Islet of Langerhans (tissue), 1 donor: ENCODE measurements at regions not wholly inside any gene's neighbourhood (a gene's known extent, or its start where the extent isn't known, plus 50 kb on each side); places are given as distances from the start of the nearest gene placed in this dataset.
A peak's percentile ranks its signal among the peaks of the same experiment; 100 is the strongest.
"Not testable (repeated sequence)": the region's sequence is repeated elsewhere in the genome, so short reads cannot be mapped to it uniquely, and the experiment has no call there.

Source experiments
- FAIRE-seq: peaks from one replicate; lab custom pipeline; 2011; peaks lifted over from hg19 to GRCh38; lab: Jason Lieb, UNC

GRCh38 chr14:34381304-34381703 lies 80.7 kb downstream of the SPTSSA start:
- FAIRE-seq = not testable (repeated sequence)

- no peak for FAIRE-seq
Observed at GRCh38 chr14:34380471-34380845, 81.6 kb downstream of the SPTSSA start.

GRCh38 chr14:34379816-34380470 lies 82.1 kb downstream of the SPTSSA start:
- FAIRE-seq = no peak

- no peak for FAIRE-seq
Observed at GRCh38 chr14:34376649-34377267, 85.3 kb downstream of the SPTSSA start.

GRCh38 chr14:34374998-34375740 lies 86.9 kb downstream of the SPTSSA start:
- FAIRE-seq = no peak

GRCh38 chr14:34373191-34373590 lies 88.8 kb downstream of the SPTSSA start:
- no peak for FAIRE-seq

- no peak for FAIRE-seq
Observed at GRCh38 chr14:34372786-34373185, 89.3 kb downstream of the SPTSSA start.

GRCh38 chr14:34369648-34370030 lies 92.4 kb downstream of the SPTSSA start:
- FAIRE-seq = no peak

GRCh38 chr14:34368971-34369647 lies 92.9 kb downstream of the SPTSSA start:
- FAIRE-seq = no peak

GRCh38 chr14:34368115-34368970 lies 93.7 kb downstream of the SPTSSA start:
- FAIRE-seq = no peak

GRCh38 chr14:34365309-34365915 lies 96.6 kb downstream of the SPTSSA start:
- peak; percentile 75 for FAIRE-seq

GRCh38 chr14:34364201-34364600 lies 97.8 kb downstream of the SPTSSA start:
- FAIRE-seq = no peak

- no peak for FAIRE-seq
Observed at GRCh38 chr14:34363733-34364134, 98.3 kb downstream of the SPTSSA start.

- FAIRE-seq = no peak
Observed at GRCh38 chr14:34362641-34363251, 99.3 kb downstream of the SPTSSA start.

- no peak for FAIRE-seq
Observed at GRCh38 chr14:34361504-34362011, 100.5 kb downstream of the SPTSSA start.

- no peak for FAIRE-seq
Observed at GRCh38 chr14:34359420-34360117, 102.5 kb downstream of the SPTSSA start.

- no peak for FAIRE-seq
Observed at GRCh38 chr14:34356264-34356654, 105.8 kb downstream of the SPTSSA start.

GRCh38 chr14:34355584-34356263 lies 106.3 kb downstream of the SPTSSA start:
- FAIRE-seq = peak; percentile 88

GRCh38 chr14:34354556-34354955 lies 107.5 kb downstream of the SPTSSA start:
- FAIRE-seq = no peak

GRCh38 chr14:34350903-34351302 lies 111.1 kb downstream of the SPTSSA start:
- FAIRE-seq = no peak
